PC-3 (cell line): ENCODE measurements at regions not wholly inside any gene's neighbourhood (a gene's known extent, or its start where the extent isn't known, plus 50 kb on each side); places are given as distances from the start of the nearest gene placed in this dataset.

Experiments used
- CTCF ChIP-seq: fragments of 300-600 bp; sonication (generic); conservative IDR thresholded peaks from 2 replicates; pipeline ENCODE4 v1.5.1; 2017; ENCODE audit warnings: antibody characterized with exemption, low read depth, mild to moderate bottlenecking, low read length
- EZH2 ChIP-seq: fragments of 300-600 bp; sonication (generic); IDR thresholded peaks from one replicate; pipeline ENCODE4 v1.6.1; 2017; ENCODE audit warnings: antibody characterized with exemption, mild to moderate bottlenecking, low read length; ENCODE audit not compliant: unreplicated experiment

DNA sequence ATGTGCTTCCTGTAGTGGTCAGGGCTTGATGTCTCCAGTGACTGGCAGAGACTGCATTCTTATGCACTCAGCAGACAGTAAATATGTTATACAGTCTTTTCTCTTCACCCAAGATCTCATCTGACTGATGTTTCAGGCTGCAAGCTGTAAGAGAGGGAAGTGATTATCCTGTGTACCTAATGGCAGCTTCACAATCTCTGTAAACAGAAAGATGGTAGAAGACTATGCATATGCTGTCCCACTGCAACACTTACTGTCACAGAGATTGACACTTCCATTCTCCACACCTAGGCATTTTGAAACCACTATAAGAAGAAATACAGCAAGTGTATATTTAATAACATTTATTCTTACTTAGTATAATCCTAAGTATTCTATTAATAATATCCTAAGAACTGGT lies 97.6 kb upstream of the ANXA1 start:
- TF ChIP-seq CTCF (no peak), EZH2 (no peak)
